ENCODE measurements at regions not wholly inside any gene's neighbourhood (a gene's known extent, or its start where the extent isn't known, plus 50 kb on each side); places are given as distances from the start of the nearest gene placed in this dataset.

- TF ChIP-seq CTCF (IDR thresholded peaks at IDR 0.05) = no peak
- TF ChIP-seq EP300 (IDR thresholded peaks at IDR 0.05) = no peak
- TF ChIP-seq POLR2AphosphoS5 (IDR thresholded peaks at IDR 0.05) = no peak
- no peak for TF ChIP-seq POLR2A (IDR thresholded peaks at IDR 0.05)
Measured at GRCh38 chr20:40422656-40423055, 266.4 kb downstream of the MAFB start.
